GM12872 (cell line): ENCODE measurements at regions not wholly inside any gene's neighbourhood (a gene's known extent, or its start where the extent isn't known, plus 50 kb on each side); places are given as distances from the start of the nearest gene placed in this dataset.

Experiments
- CTCF ChIP-seq: IDR thresholded peaks from 3 replicates; pipeline ENCODE4 v1.5.1; 2011; ENCODE audit warnings: low read depth, mild to moderate bottlenecking, low read length, moderate library complexity; ENCODE audit not compliant: insufficient read depth

- TF ChIP-seq CTCF = no peak
These were observed 161.9 kb downstream of the SEC14L1 start for GRCh38 chr17:77302682-77303081.

- no peak for TF ChIP-seq CTCF
These were observed 162.9 kb downstream of the SEC14L1 start for GRCh38 chr17:77303620-77304019.

GRCh38 chr17:77304051-77304745 lies 163.4 kb downstream of the SEC14L1 start:
- no peak for TF ChIP-seq CTCF

- no peak for TF ChIP-seq CTCF
These were observed 164.1 kb downstream of the SEC14L1 start for GRCh38 chr17:77304746-77305473.

GRCh38 chr17:77306048-77306789 lies 165.4 kb downstream of the SEC14L1 start:
- no peak for TF ChIP-seq CTCF

GRCh38 chr17:77306790-77307478 lies 166.2 kb downstream of the SEC14L1 start:
- TF ChIP-seq CTCF = no peak
